Glutamatergic neuron (in vitro differentiated cells): ENCODE measurements at regions not wholly inside any gene's neighbourhood (a gene's known extent, or its start where the extent isn't known, plus 50 kb on each side); places are given as distances from the start of the nearest gene placed in this dataset.

Experiments
- DNase-seq: peaks from one replicate; pipeline ENCODE4 v3.0.0; 2022
- H3K27ac Mint-ChIP-seq: one replicate; pipeline ENCODE4 v1.8.0; 2020; ENCODE audit warnings: mild to moderate bottlenecking, mixed read lengths, inconsistent platforms; ENCODE audit not compliant: unreplicated experiment
- H3K27me3 Mint-ChIP-seq: one replicate; pipeline ENCODE4 v1.8.0; 2020; ENCODE audit warnings: mild to moderate bottlenecking, moderate library complexity, mixed read lengths, inconsistent platforms; ENCODE audit not compliant: unreplicated experiment
- H3K36me3 Mint-ChIP-seq: one replicate; pipeline ENCODE4 v1.8.0; 2020; ENCODE audit warnings: mild to moderate bottlenecking, mixed read lengths, inconsistent platforms; ENCODE audit not compliant: unreplicated experiment
- H3K4me1 Mint-ChIP-seq: one replicate; pipeline ENCODE4 v1.8.0; 2020; ENCODE audit warnings: mild to moderate bottlenecking, low read depth, mixed read lengths, inconsistent platforms; ENCODE audit not compliant: unreplicated experiment
- H3K4me3 Mint-ChIP-seq: one replicate; pipeline ENCODE4 v1.8.0; 2020; ENCODE audit warnings: mild to moderate bottlenecking, mixed read lengths, inconsistent platforms; ENCODE audit not compliant: unreplicated experiment
- H3K9me3 Mint-ChIP-seq: one replicate; pipeline ENCODE4 v1.8.0; 2020; ENCODE audit warnings: mild to moderate bottlenecking, moderate library complexity, mixed read lengths, inconsistent platforms; ENCODE audit not compliant: unreplicated experiment
- CTCF ChIP-seq: fragments of 200-600 bp; sonication (generic); IDR thresholded peaks from one replicate; pipeline ENCODE4 v1.5.0; 2021; ENCODE audit not compliant: partially characterized antibody, unreplicated experiment

- Mint-ChIP-seq H3K27me3 (no peaks in the 10 kb centered on the region), H3K27ac (no peak overlapping the region), H3K4me3 (no peak overlapping the region), H3K36me3 (no peaks in the 10 kb centered on the region), H3K4me1 (peaks cover 2% of the 10 kb centered on the region), H3K9me3 (no peaks in the 10 kb centered on the region)
- DNase-seq: no peak
- TF ChIP-seq CTCF: no peak
These were observed 1354.5 kb downstream of the XPNPEP1 start for GRCh38 chr10:108568824-108569223.

GRCh38 chr10:108567899-108568752 is 1355.2 kb downstream of the XPNPEP1 start:
- Mint-ChIP-seq H3K9me3 (no peaks in the 10 kb centered on the region), H3K4me1 (peaks cover 2% of the 10 kb centered on the region), H3K36me3 (no peaks in the 10 kb centered on the region), H3K27ac (no peak overlapping the region), H3K27me3 (no peaks in the 10 kb centered on the region), H3K4me3 (no peak overlapping the region)
- no peak for TF ChIP-seq CTCF
- DNase-seq: no peak

GRCh38 chr10:108566316-108567107 is 1356.8 kb downstream of the XPNPEP1 start:
- DNase-seq: no peak
- H3K4me1 Mint-ChIP-seq: peaks cover 2% of the 10 kb centered on the region
- H3K9me3 Mint-ChIP-seq: no peaks in the 10 kb centered on the region
- no peak for TF ChIP-seq CTCF
- no peaks in the 10 kb centered on the region for H3K36me3 Mint-ChIP-seq
- no peak overlapping the region for H3K4me3 Mint-ChIP-seq
- H3K27ac Mint-ChIP-seq: no peak overlapping the region
- no peaks in the 10 kb centered on the region for H3K27me3 Mint-ChIP-seq

- Mint-ChIP-seq H3K4me1 (no peaks in the 10 kb centered on the region), H3K4me3 (no peak overlapping the region), H3K27me3 (no peaks in the 10 kb centered on the region), H3K36me3 (no peaks in the 10 kb centered on the region), H3K9me3 (no peaks in the 10 kb centered on the region), H3K27ac (no peak overlapping the region)
- no peak for TF ChIP-seq CTCF
- DNase-seq: no peak
These were observed 1361.2 kb downstream of the XPNPEP1 start for GRCh38 chr10:108562105-108562504.

GRCh38 chr10:108561649-108562048 is 1361.7 kb downstream of the XPNPEP1 start:
- H3K9me3 Mint-ChIP-seq: no peaks in the 10 kb centered on the region
- DNase-seq: no peak
- TF ChIP-seq CTCF: no peak
- H3K27me3 Mint-ChIP-seq: no peaks in the 10 kb centered on the region
- no peak overlapping the region for H3K4me3 Mint-ChIP-seq
- H3K4me1 Mint-ChIP-seq: no peaks in the 10 kb centered on the region
- H3K36me3 Mint-ChIP-seq: no peaks in the 10 kb centered on the region
- no peak overlapping the region for H3K27ac Mint-ChIP-seq
